K562 (cell line): ENCODE measurements at regions not wholly inside any gene's neighbourhood (a gene's known extent, or its start where the extent isn't known, plus 50 kb on each side); places are given as distances from the start of the nearest gene placed in this dataset.

Source experiments
- ATAC-seq: fragments of 200-7000 bp; cut with Tn5 transposase; 3 replicates; pipeline ENCODE4 v1.9.1; 2020; ENCODE audit warnings: moderate library complexity
- BruUV-seq: library from RNA; stranded (reverse); fragments of 400-500 nt; replicated peaks from 2 replicates; lab custom pipeline; 2021; lab: Mats Ljungman, UMichigan
- CTCF ChIA-PET: fragments of 300-600 bp; formaldehyde crosslinking; extraction: SDS; loops from one replicate; lab custom pipeline; 2021; ENCODE audit warnings: low intra/inter-chr PET ratio; lab: Yijun Ruan, JAX
- POLR2A ChIA-PET: fragments of 300-600, 350-650 bp; sonication (Branson Sonifier 250); formaldehyde crosslinking; extraction: SDS; loops from one replicate; lab custom pipeline; 2021; ENCODE audit warnings: antibody characterized with exemption, inconsistent platforms; lab: Yijun Ruan, JAX
- DNase-seq, 4 experiments: peaks; one replicate each; pipeline versions ENCODE4 v3.0.0 to v3.0.0-alpha.2; 2011 to 2018; ENCODE audit warnings: low spot score in 3 of 4, mixed read lengths in 3 of 4; ENCODE audit errors: extremely low read depth in 1 of 4
- FAIRE-seq: peaks from 2 replicates; lab custom pipeline; 2011; peaks lifted over from hg19 to GRCh38; lab: Jason Lieb, UNC
- H2AFZ ChIP-seq: 2 replicates; pipeline ENCODE4 v1.6.0; 2011; ENCODE audit warnings: low read depth, low read length, control low read depth, inconsistent platforms
- H3K27ac ChIP-seq: fragments of 200-600 bp; 3 replicates; pipeline ENCODE4 v1.8.0; 2011; ENCODE audit warnings: low read depth, mild to moderate bottlenecking, control low read depth, inconsistent platforms, low read length, moderate library complexity, mixed read lengths; ENCODE audit errors: extremely low read depth
- H3K27me3 ChIP-seq, 2 experiments: fragments of 300-600 bp in 1 of 2; 2 replicates in 1 of 2; 3 replicates in 1 of 2; pipeline versions ENCODE4 v1.6.0 to v1.8.0; 2011; ENCODE audit warnings: inconsistent platforms in 2 of 2, low read length in 2 of 2, mild to moderate bottlenecking in 1 of 2, mixed read lengths in 1 of 2, moderate library complexity in 1 of 2; ENCODE audit not compliant: control insufficient read depth in 2 of 2, insufficient read depth in 2 of 2
- H3K36me3 ChIP-seq: fragments of 300-600 bp; 3 replicates; pipeline ENCODE4 v1.8.0; 2011; ENCODE audit warnings: mild to moderate bottlenecking, low read length, inconsistent platforms; ENCODE audit not compliant: control insufficient read depth, insufficient read depth
- H3K4me1 ChIP-seq, 2 experiments: fragments of 200-600 bp in 1 of 2; replicated peaks in 1 of 2; 2 replicates in 1 of 2; 3 replicates in 1 of 2; pipeline versions ENCODE4 v1.5.1 to v1.8.0; 2011; ENCODE audit warnings: inconsistent platforms in 2 of 2, low read length in 2 of 2, mild to moderate bottlenecking in 1 of 2, mixed read lengths in 1 of 2, moderate library complexity in 1 of 2; ENCODE audit not compliant: control insufficient read depth in 2 of 2, insufficient read depth in 2 of 2
- H3K4me2 ChIP-seq: 2 replicates; pipeline ENCODE4 v1.6.1; 2011; ENCODE audit warnings: low read length, control low read depth, inconsistent platforms, mixed read lengths; ENCODE audit not compliant: insufficient read depth
- H3K4me3 ChIP-seq: fragments of 200-600 bp; sonication (generic), shearing (Covaris generic); 2 replicates; pipeline ENCODE4 v1.5.1; 2016; ENCODE audit warnings: control low read depth, inconsistent platforms
- H3K79me2 ChIP-seq: fragments of 200-600 bp; 3 replicates; pipeline ENCODE4 v1.8.0; 2011; ENCODE audit warnings: low read length, inconsistent platforms; ENCODE audit not compliant: control insufficient read depth, insufficient read depth
- H3K9ac ChIP-seq, 2 experiments: 2 replicates each; pipeline versions ENCODE4 v1.6.0 to v1.6.1; 2011; ENCODE audit warnings: low read depth in 2 of 2, low read length in 2 of 2, control low read depth in 1 of 2, inconsistent platforms in 1 of 2, mild to moderate bottlenecking in 1 of 2, mixed read lengths in 1 of 2; ENCODE audit not compliant: insufficient read depth in 1 of 2
- H3K9me1 ChIP-seq: one replicate; pipeline ENCODE4 v1.6.0; 2011; ENCODE audit warnings: inconsistent platforms, mild to moderate bottlenecking, low read length, moderate library complexity; ENCODE audit not compliant: control insufficient read depth, insufficient read depth
- H3K9me3 ChIP-seq: replicated peaks from 2 replicates; pipeline ENCODE4 v1.5.1; 2011; ENCODE audit warnings: low read depth, low read length, inconsistent platforms; ENCODE audit not compliant: control insufficient read depth, insufficient read depth
- H4K20me1 ChIP-seq: replicated peaks from 2 replicates; pipeline ENCODE4 v1.6.1; 2011; ENCODE audit warnings: low read length, inconsistent platforms, mixed read lengths; ENCODE audit not compliant: control insufficient read depth, insufficient read depth
- ADNP ChIP-seq: fragments of 200-800 bp; sonication (Bioruptor generic); IDR thresholded peaks from 2 replicates; pipeline ENCODE4 v1.6.1; 2016; ENCODE audit warnings: missing genetic modification characterization, missing compliant biosample characterization
- BACH1 ChIP-seq: fragments of 200-800 bp; sonication (Bioruptor generic); IDR thresholded peaks from 2 replicates; pipeline ENCODE4 v1.6.1; 2016; ENCODE audit warnings: missing genetic modification characterization, missing compliant biosample characterization
- ZC3H8 ChIP-seq: fragments of 450-650 bp; IDR thresholded peaks from 2 replicates; pipeline ENCODE4 v1.6.1; 2017
- ZFP30 ChIP-seq: fragments of 250-450 bp; sonication (Bioruptor Pico); IDR thresholded peaks from 2 replicates; pipeline ENCODE4 v1.8.0; 2022; ENCODE audit warnings: moderate library complexity, mild to moderate bottlenecking, inconsistent platforms, borderline replicate concordance
- ZNF263 ChIP-seq: sonication (generic); formaldehyde crosslinking; IDR thresholded peaks from 2 replicates; pipeline ENCODE4 v1.8.0; 2022; ENCODE audit warnings: mild to moderate bottlenecking, missing genetic modification reagents, borderline replicate concordance
- WGBS: fragments of 100-300 bp; shearing (Covaris generic); methylation state at CpG from one replicate; pipeline ENCODE4 v1.1.6; 2016; ENCODE audit warnings: low coverage, mixed read lengths; ENCODE audit not compliant: insufficient coverage; ENCODE audit errors: missing lambda C conversion rate; 5-methylcytosine and 5-hydroxymethylcytosine counted together
- in situ Hi-C: fragments of 300-500 bp; cut with MboI; formaldehyde crosslinking; loops from 4 replicates; pipeline ENCODE4 v1.15.0; 2018; ENCODE audit warnings: inconsistent platforms, mixed read lengths
- intact Hi-C: fragments of 100-400 bp; cut with micrococcal nuclease; formaldehyde crosslinking; loops from 2 replicates; pipeline ENCODE4 v1.14.2; 2022
- TF ChIP-seq, protein P1 (sequence below): fragments of 200-800 bp; sonication (Bioruptor generic); IDR thresholded peaks from 2 replicates; pipeline ENCODE4 v1.6.1; 2016; ENCODE audit warnings: missing genetic modification characterization, missing compliant biosample characterization
- TF ChIP-seq, protein P2 (sequence below): sonication (generic); formaldehyde crosslinking; IDR thresholded peaks from 2 replicates; pipeline ENCODE4 v1.8.0; 2023; ENCODE audit warnings: missing genetic modification reagents, mild to moderate bottlenecking, borderline replicate concordance
- TF ChIP-seq, protein P3 (sequence below), 2 experiments: fragments of 150-350 bp in 1 of 2; IDR thresholded peaks; 2 replicates each; pipeline ENCODE4 v1.6.1; 2012 to 2016; ENCODE audit warnings: low read depth in 2 of 2, low read length in 2 of 2, mild to moderate bottlenecking in 1 of 2, moderate library complexity in 1 of 2

DNA sequence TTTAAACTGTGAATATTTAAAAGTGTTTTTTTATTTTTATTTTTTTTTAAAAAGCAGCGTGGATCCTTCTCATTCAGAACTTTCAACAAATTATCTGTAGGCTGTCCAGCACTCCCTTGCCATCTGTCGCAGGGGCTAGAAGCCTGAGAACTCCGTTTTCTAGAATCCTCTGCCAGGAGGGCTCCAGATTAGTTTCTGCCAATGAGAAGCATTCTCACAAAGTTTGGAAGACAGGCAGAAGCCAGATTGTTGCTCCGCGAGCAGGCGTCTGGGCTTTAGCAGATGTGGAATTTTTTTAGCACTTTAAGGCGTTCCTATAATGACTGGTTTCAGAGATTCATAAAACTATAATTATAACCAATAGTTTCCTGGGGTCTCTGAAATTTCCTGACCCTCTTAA is 220.9 kb upstream of the KIAA1217 start:
- DNase-seq (no peak), FAIRE-seq (no peak), ATAC-seq (no peak)
- H3K27ac ChIP-seq = no peak overlapping the region
- H2AFZ ChIP-seq = no peak overlapping the region
- ChIA-PET POLR2A (no interaction called here), CTCF (no interaction called here)
- no peaks in the 10 kb centered on the region for H3K79me2 ChIP-seq
- WGBS = 4% methylated on average over 7 of the region's 7 CpGs
- H3K36me3 ChIP-seq = no peaks in the 10 kb centered on the region
- no peaks in the 10 kb centered on the region for H3K27me3 ChIP-seq
- H3K9me3 ChIP-seq = no peaks in the 10 kb centered on the region; the same call in 1 of the 2 replicates
- no peak overlapping the region for H3K4me3 ChIP-seq
- intact Hi-C loops (no loop called here), in situ Hi-C loops (no loop called here)
- no peaks in the 10 kb centered on the region for H4K20me1 ChIP-seq
- no peak overlapping the region for H3K4me2 ChIP-seq
- no peaks in the 10 kb centered on the region for H3K9me1 ChIP-seq
- no peaks in the 10 kb centered on the region for H3K4me1 ChIP-seq
- no peak overlapping the region for H3K9ac ChIP-seq
- BruUV-seq = no TSS peak
- TF ChIP-seq, protein P1, sequence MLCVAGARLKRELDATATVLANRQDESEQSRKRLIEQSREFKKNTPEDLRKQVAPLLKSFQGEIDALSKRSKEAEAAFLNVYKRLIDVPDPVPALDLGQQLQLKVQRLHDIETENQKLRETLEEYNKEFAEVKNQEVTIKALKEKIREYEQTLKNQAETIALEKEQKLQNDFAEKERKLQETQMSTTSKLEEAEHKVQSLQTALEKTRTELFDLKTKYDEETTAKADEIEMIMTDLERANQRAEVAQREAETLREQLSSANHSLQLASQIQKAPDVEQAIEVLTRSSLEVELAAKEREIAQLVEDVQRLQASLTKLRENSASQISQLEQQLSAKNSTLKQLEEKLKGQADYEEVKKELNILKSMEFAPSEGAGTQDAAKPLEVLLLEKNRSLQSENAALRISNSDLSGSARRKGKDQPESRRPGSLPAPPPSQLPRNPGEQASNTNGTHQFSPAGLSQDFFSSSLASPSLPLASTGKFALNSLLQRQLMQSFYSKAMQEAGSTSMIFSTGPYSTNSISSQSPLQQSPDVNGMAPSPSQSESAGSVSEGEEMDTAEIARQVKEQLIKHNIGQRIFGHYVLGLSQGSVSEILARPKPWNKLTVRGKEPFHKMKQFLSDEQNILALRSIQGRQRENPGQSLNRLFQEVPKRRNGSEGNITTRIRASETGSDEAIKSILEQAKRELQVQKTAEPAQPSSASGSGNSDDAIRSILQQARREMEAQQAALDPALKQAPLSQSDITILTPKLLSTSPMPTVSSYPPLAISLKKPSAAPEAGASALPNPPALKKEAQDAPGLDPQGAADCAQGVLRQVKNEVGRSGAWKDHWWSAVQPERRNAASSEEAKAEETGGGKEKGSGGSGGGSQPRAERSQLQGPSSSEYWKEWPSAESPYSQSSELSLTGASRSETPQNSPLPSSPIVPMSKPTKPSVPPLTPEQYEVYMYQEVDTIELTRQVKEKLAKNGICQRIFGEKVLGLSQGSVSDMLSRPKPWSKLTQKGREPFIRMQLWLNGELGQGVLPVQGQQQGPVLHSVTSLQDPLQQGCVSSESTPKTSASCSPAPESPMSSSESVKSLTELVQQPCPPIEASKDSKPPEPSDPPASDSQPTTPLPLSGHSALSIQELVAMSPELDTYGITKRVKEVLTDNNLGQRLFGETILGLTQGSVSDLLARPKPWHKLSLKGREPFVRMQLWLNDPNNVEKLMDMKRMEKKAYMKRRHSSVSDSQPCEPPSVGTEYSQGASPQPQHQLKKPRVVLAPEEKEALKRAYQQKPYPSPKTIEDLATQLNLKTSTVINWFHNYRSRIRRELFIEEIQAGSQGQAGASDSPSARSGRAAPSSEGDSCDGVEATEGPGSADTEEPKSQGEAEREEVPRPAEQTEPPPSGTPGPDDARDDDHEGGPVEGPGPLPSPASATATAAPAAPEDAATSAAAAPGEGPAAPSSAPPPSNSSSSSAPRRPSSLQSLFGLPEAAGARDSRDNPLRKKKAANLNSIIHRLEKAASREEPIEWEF (CRISPR knock-in tag) = no peak
- TF ChIP-seq ADNP (no peak), ZNF263 (CRISPR knock-in tag) (no peak), ZC3H8 (no peak), ZFP30 (CRISPR knock-in tag) (no peak), BACH1 (tag) (no peak)
- TF ChIP-seq, protein P2, sequence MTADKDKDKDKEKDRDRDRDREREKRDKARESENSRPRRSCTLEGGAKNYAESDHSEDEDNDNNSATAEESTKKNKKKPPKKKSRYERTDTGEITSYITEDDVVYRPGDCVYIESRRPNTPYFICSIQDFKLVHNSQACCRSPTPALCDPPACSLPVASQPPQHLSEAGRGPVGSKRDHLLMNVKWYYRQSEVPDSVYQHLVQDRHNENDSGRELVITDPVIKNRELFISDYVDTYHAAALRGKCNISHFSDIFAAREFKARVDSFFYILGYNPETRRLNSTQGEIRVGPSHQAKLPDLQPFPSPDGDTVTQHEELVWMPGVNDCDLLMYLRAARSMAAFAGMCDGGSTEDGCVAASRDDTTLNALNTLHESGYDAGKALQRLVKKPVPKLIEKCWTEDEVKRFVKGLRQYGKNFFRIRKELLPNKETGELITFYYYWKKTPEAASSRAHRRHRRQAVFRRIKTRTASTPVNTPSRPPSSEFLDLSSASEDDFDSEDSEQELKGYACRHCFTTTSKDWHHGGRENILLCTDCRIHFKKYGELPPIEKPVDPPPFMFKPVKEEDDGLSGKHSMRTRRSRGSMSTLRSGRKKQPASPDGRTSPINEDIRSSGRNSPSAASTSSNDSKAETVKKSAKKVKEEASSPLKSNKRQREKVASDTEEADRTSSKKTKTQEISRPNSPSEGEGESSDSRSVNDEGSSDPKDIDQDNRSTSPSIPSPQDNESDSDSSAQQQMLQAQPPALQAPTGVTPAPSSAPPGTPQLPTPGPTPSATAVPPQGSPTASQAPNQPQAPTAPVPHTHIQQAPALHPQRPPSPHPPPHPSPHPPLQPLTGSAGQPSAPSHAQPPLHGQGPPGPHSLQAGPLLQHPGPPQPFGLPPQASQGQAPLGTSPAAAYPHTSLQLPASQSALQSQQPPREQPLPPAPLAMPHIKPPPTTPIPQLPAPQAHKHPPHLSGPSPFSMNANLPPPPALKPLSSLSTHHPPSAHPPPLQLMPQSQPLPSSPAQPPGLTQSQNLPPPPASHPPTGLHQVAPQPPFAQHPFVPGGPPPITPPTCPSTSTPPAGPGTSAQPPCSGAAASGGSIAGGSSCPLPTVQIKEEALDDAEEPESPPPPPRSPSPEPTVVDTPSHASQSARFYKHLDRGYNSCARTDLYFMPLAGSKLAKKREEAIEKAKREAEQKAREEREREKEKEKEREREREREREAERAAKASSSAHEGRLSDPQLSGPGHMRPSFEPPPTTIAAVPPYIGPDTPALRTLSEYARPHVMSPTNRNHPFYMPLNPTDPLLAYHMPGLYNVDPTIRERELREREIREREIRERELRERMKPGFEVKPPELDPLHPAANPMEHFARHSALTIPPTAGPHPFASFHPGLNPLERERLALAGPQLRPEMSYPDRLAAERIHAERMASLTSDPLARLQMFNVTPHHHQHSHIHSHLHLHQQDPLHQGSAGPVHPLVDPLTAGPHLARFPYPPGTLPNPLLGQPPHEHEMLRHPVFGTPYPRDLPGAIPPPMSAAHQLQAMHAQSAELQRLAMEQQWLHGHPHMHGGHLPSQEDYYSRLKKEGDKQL (CRISPR knock-in tag) = no peak
- TF ChIP-seq, protein P3, sequence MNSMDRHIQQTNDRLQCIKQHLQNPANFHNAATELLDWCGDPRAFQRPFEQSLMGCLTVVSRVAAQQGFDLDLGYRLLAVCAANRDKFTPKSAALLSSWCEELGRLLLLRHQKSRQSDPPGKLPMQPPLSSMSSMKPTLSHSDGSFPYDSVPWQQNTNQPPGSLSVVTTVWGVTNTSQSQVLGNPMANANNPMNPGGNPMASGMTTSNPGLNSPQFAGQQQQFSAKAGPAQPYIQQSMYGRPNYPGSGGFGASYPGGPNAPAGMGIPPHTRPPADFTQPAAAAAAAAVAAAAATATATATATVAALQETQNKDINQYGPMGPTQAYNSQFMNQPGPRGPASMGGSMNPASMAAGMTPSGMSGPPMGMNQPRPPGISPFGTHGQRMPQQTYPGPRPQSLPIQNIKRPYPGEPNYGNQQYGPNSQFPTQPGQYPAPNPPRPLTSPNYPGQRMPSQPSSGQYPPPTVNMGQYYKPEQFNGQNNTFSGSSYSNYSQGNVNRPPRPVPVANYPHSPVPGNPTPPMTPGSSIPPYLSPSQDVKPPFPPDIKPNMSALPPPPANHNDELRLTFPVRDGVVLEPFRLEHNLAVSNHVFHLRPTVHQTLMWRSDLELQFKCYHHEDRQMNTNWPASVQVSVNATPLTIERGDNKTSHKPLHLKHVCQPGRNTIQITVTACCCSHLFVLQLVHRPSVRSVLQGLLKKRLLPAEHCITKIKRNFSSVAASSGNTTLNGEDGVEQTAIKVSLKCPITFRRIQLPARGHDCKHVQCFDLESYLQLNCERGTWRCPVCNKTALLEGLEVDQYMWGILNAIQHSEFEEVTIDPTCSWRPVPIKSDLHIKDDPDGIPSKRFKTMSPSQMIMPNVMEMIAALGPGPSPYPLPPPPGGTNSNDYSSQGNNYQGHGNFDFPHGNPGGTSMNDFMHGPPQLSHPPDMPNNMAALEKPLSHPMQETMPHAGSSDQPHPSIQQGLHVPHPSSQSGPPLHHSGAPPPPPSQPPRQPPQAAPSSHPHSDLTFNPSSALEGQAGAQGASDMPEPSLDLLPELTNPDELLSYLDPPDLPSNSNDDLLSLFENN (IDR thresholded peaks at IDR 0.05; ENCODE audit: low read depth in 2 of 2, low read length in 2 of 2) = no peak
